Stimulated activated CD8-positive, alpha-beta memory T cell treated with anti-CD3 and anti-CD28 coated beads, Interleukin-7, amount 100 ng/mL, for 24 hours (primary cell): ENCODE measurements at regions not wholly inside any gene's neighbourhood (a gene's known extent, or its start where the extent isn't known, plus 50 kb on each side); places are given as distances from the start of the nearest gene placed in this dataset.
"Not testable (repeated sequence)": the region's sequence is repeated elsewhere in the genome, so short reads cannot be mapped to it uniquely, and the experiment has no call there.

Source experiments
- DNase-seq: peaks from one replicate; pipeline ENCODE4 v3.0.0-alpha.2; 2020; ENCODE audit warnings: low read depth

GRCh38 chr17:72472853-72473390, 352.1 kb downstream of the SOX9 start:
- not testable (repeated sequence) for DNase-seq

- no peak for DNase-seq
Observed at GRCh38 chr17:72474243-72474642, 353.4 kb downstream of the SOX9 start.

- no peak for DNase-seq
Observed at GRCh38 chr17:72474719-72475477, 354.1 kb downstream of the SOX9 start.

- no peak for DNase-seq
Observed at GRCh38 chr17:72476134-72476533, 355.3 kb downstream of the SOX9 start.

GRCh38 chr17:72476575-72476986, 355.8 kb downstream of the SOX9 start:
- no peak for DNase-seq

GRCh38 chr17:72477491-72477890, 356.7 kb downstream of the SOX9 start:
- no peak for DNase-seq

- no peak for DNase-seq
Observed at GRCh38 chr17:72479113-72479512, 358.3 kb downstream of the SOX9 start.

GRCh38 chr17:72481572-72481971, 360.8 kb downstream of the SOX9 start:
- no peak for DNase-seq

- no peak for DNase-seq
Observed at GRCh38 chr17:72485596-72485995, 364.8 kb downstream of the SOX9 start.

GRCh38 chr17:72486806-72487205, 366.0 kb downstream of the SOX9 start:
- DNase-seq = no peak

- no peak for DNase-seq
Observed at GRCh38 chr17:72487731-72488494, 367.1 kb downstream of the SOX9 start.

- DNase-seq = no peak
Observed at GRCh38 chr17:72488555-72489271, 367.9 kb downstream of the SOX9 start.

- no peak for DNase-seq
Observed at GRCh38 chr17:72489272-72489641, 368.4 kb downstream of the SOX9 start.

- DNase-seq = no peak
Observed at GRCh38 chr17:72491102-72491501, 370.3 kb downstream of the SOX9 start.

GRCh38 chr17:72492494-72492893, 371.7 kb downstream of the SOX9 start:
- no peak for DNase-seq

- DNase-seq = no peak
Observed at GRCh38 chr17:72492941-72493340, 372.1 kb downstream of the SOX9 start.

- no peak for DNase-seq
Observed at GRCh38 chr17:72494566-72494965, 373.7 kb downstream of the SOX9 start.

- no peak for DNase-seq
Observed at GRCh38 chr17:72496461-72496860, 375.6 kb downstream of the SOX9 start.

GRCh38 chr17:72497915-72498314, 377.1 kb downstream of the SOX9 start:
- DNase-seq = no peak

- DNase-seq = no peak
Observed at GRCh38 chr17:72498364-72499210, 377.8 kb downstream of the SOX9 start.
